ENCODE measurements at regions not wholly inside any gene's neighbourhood (a gene's known extent, or its start where the extent isn't known, plus 50 kb on each side); places are given as distances from the start of the nearest gene placed in this dataset.

- TF ChIP-seq CTCF (IDR thresholded peaks at IDR 0.05) (no peak), FOSL2 (IDR thresholded peaks at IDR 0.05; ENCODE audit: borderline replicate concordance, low read depth) (no peak), EZH2phosphoT487 (IDR thresholded peaks at IDR 0.05; ENCODE audit: borderline replicate concordance, low read depth) (no peak), MAX (IDR thresholded peaks at IDR 0.05; ENCODE audit: low read depth) (no peak), NFIC (IDR thresholded peaks at IDR 0.05; ENCODE audit: borderline replicate concordance) (no peak), SMC3 (IDR thresholded peaks at IDR 0.05; ENCODE audit: low read depth, low read length) (no peak), TCF12 (IDR thresholded peaks at IDR 0.05) (no peak), ZBTB33 (IDR thresholded peaks at IDR 0.05; ENCODE audit: borderline replicate concordance, low read depth) (no peak), GATA2 (CRISPR knock-in tag; IDR thresholded peaks at IDR 0.05) (no peak), EP300 (IDR thresholded peaks at IDR 0.05; ENCODE audit: borderline replicate concordance in 1 of 2, low read depth in 1 of 2, low read length in 1 of 2) (no peak), MXI1 (IDR thresholded peaks at IDR 0.05; ENCODE audit: low read depth, low read length) (no peak), RFX5 (IDR thresholded peaks at IDR 0.05; ENCODE audit: low read length) (no peak), USF2 (IDR thresholded peaks at IDR 0.05; ENCODE audit: borderline replicate concordance, low read depth, low read length) (no peak)
Measured at GRCh38 chr2:16125614-16126516, 185.5 kb downstream of the MYCN start.
